ENCODE measurements at regions not wholly inside any gene's neighbourhood (a gene's known extent, or its start where the extent isn't known, plus 50 kb on each side); places are given as distances from the start of the nearest gene placed in this dataset.
"Not testable (repeated sequence)": the region's sequence is repeated elsewhere in the genome, so short reads cannot be mapped to it uniquely, and the experiment has no call there.

DNA sequence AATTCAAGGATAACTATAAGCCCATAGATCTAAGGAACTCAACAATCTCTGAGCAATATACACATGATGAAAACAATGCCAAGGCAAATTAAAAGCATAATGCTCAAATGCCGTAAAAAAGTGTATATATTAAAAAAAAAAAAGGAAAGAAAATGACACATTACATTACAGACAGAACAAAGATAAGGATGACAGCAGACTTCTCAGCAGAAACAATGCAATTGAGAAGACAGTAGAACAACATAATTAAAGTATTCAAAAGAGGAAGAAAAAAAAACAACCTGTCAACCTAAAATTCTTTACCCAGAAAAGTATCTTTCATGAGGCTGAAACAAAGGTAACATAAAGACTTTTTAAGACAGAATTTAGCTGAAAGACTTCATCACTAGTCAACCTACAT is 591.7 kb downstream of the ZNF608 start:
- DNase-seq = no peak

DNA sequence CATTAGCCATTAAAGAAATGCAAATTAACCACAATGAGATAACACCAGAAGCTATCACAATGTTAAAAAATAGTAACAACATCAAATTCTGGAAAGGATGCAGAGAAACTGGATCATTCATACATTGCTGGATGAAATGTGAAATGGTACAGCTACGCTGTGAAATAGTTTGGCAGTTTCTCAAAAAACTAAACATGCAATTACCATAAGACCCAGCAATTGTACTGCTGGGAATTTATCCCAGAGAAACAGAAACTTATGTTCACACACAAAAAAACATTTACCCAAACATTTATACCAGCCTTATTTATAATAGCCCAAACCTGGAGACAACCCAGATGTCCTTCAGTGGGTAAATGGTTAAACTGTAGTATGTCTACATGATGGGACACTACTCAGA is 592.9 kb downstream of the ZNF608 start:
- no peak for DNase-seq

DNA sequence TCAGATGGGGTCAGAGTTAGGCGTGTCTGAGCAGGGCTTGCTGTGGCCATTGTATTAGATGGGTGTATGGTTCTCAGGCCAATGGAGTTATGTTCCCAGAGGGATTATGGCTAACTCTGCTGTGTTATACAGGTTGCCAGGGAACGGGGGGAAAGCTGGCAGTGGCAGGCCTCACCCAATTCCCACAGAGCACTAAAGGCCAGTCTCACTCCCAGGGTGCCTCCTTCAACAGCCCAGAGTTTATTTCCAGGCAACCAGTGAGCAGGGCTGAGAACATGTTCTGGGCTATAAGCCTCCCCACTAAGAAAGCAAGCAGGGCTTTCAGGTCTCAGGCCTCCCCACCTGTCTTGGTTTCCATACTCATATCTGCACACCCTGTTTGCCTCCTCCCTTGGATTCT is 597.9 kb downstream of the ZNF608 start:
- DNase-seq = no peak

DNA sequence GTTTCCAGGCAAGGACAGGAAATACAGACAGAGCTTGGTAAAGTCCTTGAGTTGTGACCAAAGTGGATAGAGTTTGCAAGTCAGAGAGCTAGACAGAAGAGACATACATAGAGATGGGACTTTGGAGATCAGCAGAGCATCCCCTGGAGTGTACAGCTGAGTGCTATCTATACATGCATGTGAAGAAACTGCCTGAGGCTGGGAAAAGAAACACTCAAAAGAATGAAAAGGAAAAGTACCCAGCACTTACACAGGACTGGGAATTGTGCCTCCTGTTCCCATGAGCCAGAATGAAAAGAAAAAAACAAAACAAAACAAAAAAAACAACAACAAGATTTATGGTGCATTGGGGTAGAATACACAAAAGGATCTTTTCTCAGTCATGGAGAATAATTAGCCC is 606.4 kb downstream of the ZNF608 start:
- DNase-seq = no peak

DNA sequence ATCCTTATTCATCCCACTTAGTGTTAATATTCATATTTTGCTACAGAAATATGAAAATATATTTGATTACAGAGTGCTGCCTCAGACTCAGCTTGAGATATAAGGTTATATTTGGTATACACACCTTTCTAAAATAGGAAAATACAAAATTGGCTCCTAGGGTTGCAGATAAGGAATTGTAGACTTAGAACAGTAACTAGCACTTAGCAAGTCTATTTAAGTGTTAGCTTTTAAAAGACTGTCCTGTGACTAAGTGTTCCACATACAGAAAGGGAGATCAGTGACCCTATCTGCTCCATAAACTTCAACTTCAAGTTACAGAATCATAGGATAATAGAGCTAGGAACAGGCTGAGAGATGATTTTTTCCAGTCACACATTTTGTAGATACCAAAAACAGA is 607.0 kb downstream of the ZNF608 start:
- DNase-seq = no peak

DNA sequence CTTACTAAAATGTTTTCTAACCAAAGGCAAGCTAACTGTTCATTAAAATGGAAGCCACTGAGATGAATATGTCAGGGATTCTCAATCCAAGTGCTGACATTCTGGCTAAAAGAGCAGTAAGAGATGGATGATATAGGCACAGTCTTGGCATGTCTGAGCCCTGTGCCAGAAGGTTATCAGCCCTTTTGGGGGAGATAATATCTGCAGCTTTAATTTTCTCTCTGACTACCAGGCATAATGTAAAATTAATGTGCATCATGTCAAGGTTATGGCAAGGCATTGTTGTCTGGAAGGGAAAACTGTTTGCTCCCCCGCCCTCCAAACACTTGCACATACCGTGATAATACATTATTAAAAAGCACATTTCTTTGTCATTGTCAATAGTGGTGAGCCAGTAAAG is 609.8 kb downstream of the ZNF608 start:
- DNase-seq = no peak

DNA sequence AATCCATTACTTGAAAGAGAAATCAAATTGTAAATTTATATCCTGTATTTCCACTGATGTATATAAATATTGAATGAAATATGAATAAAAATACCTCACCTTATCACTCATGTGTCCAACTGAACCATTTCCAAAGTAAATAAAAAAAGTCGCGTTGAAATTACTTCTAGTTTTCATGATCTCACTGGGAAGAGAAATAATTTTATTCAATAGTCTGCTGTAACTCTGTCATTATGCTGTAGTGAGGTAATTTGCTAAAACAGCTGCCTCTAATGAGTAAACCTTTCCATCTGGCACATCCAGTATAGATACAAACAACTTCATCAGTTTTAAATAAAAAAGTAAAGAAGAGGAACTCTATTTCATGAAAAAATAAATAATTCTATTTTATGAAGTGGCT is 611.5 kb downstream of the ZNF608 start:
- DNase-seq = no peak

DNA sequence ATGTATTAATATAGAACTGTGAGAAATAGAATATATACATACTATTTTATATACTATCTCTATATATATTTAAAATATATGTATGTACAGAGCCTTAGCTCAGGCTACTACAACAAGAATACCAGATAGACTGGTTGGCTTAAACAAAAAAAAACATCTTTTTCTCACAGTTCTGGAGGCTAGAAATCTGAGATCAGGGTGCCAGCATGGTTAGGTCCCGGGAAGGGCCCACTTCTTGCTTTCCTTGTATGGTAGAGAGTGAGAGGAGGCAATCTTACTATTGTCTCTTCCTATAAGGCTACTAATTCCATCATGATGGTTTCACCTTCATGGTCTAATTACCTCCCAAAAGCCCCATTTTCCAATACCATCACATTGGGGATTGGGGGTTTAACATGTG is 613.0 kb downstream of the ZNF608 start:
- DNase-seq = no peak

DNA sequence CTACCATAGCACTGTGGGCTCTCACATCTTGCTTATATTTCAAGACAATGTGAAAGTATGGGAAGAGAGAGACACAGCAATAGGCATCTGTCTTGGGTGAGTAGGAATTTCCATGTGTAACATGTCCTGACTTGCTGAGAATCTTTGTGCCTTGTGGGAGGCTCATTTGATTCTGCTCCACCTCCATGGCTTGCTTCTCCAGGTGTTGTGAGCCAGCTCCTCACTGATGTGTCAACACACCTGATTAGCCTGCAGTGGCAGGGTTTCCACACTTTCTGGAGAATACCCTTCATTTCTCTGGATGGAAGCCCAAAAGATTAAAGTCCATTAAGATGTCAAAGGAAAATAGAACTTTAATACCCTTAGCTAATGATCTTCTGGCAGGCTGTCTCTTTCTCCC is 613.6 kb downstream of the ZNF608 start:
- no peak for DNase-seq

DNA sequence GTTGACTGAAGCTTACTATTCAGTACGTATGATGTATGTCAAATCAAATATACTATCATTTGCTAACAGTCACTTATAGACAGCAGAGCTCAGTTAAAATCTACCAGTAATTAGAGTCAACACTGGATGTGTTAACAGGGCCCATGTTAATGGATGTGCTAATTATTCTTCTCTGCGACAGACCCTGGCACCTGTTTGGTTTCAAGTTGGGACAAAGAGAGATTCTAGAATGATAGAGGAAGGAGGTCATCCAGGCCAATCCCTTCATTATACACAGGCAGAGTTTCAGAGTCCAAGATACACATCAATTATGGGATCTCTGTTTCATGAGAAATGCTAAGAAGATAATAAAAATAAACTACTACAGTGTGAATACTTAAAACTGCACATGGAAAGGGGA is 615.0 kb downstream of the ZNF608 start:
- DNase-seq = no peak

DNA sequence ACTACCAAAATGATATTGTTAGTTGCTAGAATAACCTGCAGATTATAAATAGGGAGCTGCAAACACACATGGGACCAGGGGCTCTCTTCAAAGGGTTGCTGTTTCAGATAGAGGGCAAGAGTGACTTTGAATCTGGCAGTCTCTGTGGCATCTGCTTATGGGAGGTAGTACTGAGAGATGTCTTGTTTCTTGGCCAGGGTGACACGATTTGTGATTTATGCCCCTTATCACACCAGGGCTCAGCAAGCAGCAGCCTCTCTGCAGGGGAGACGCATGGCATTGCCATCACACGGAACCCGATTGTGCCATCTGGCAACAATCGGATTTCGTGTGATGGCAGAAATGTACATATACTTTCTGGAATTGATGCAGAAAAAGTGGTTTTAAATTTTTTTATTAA is 615.6 kb downstream of the ZNF608 start:
- no peak for DNase-seq

DNA sequence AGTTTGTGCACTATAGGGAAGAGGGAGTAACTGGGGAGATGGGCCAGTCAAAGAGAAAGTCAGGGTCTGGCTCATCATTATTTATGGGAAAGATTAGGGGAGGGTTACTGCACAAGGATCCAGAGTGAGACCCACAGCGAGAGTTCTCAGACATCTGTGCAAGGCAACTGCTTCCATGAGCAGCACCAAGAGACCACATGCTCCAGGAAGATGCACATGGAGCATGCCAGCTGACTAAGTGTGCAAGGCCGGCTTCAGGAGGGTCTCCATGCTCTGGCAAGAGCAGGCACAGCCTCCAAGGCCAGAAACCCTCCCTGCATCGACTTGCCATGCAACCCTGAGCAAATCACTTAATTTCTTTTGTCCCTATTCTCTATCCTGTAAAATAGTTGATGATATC is 616.9 kb downstream of the CSNK1G3 start:
- DNase-seq = no peak

DNA sequence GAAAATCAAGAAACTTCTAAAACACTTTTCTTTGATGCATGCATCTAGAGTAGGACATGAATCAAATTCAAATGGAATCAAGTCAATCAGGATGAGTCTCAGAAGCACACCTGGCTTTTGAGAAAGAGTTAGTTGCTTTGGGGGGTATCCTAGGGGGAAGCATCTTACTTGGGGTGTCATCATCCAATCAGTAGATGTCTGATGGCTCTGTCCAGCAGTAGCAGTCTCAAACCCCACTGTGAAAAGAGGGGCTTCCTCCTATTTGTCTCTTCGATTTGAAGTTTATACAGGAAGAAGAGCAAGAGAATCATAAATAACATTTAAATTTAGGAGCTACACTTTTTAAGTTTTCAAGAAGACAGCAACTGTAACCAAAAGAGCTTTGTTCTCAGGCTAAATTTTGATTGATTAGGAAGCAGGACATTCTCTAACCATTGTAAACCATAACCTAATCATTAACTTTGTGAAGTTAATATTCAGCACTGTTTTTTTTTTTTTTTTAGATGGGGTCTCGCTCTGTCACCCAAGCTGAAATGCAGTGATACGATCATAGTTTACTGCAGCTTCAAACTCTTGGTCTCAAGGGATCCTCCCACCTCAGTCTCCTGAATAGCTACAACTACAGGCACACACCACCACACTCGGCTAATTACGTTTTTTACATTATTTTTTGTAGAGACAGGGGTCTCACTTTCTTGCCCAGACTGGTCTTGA is 614.7 kb downstream of the CSNK1G3 start:
- no peak for DNase-seq

DNA sequence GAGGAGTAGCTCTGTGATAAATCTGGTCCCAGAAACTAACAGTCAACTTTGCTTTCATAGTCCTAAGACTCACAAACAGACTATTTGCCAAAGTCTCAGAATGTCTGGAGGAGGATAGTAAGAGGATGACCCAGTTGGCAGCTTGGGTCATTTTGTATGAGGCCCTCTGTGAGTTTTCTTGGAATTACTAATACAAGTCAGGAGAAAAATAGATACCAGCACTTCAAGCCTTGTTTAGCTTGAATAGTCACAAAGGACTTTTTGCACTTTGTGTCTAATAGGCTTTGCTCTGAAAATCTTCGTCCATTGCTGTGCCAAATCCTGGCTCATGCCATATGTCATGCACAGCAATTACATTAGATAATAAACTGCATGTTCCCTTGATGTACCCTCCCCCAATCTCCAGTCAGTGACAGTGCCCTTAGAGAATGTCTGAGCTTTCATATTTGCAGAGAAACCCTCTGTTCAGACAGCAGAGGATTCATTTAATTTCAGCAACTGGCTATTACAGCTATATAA is 612.8 kb downstream of the CSNK1G3 start:
- no peak for DNase-seq

DNA sequence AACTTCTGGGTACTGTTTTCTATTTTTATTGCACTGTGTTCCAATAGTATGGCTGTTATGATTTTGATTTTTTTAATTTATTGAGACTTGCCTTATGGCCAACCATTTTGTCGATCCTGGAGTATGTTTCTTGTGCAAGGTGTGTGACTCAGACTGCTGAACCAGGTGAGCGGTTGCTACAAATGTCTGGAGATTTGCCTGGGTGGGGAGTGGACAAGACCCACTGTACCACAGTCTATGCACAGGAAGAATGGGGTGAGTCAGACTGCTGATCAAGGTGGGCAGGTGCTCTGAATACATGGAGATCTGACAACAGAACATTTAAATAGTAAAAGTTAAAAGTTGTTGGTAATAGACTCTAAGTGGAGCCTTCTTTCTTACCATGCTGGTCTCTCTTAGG is 609.2 kb downstream of the CSNK1G3 start:
- no peak for DNase-seq

DNA sequence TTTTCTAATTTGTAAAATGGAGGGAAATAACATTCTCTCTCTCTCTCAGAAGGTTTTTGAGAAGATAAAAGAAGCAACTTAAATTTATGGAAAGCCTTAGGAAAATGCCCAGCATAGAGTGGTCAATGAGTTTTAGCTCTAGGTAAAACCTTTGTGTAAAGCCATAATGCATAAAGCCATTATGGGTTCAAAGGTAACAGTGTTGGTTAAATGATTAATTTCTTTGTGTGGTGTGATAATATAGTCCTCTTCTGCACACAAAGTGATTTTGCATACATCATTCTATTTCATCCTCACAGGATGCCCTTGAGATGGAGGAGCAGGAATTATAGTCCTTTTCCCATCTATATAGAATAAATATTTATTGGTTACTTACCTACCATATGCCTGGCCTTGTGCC is 602.9 kb downstream of the CSNK1G3 start:
- no peak for DNase-seq

DNA sequence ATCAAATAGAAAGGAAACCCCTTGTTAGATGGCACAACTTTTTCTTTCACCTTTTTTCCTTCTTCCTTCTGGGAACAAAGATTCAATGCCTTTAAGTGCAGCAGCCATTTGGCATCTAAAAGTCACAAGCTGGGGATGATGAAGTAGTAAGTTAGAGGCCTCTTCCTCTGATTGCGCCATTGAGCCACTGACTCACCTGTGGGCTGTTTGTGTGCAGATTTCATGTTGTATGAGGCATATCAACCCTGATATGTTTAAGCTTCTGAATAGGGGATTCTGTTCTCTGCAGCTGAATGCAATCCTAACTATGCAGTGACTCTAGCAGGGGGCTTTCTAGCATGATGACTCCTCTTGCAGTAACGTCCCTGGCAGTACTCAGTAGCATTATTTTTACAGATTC is 599.9 kb downstream of the CSNK1G3 start:
- no peak for DNase-seq

DNA sequence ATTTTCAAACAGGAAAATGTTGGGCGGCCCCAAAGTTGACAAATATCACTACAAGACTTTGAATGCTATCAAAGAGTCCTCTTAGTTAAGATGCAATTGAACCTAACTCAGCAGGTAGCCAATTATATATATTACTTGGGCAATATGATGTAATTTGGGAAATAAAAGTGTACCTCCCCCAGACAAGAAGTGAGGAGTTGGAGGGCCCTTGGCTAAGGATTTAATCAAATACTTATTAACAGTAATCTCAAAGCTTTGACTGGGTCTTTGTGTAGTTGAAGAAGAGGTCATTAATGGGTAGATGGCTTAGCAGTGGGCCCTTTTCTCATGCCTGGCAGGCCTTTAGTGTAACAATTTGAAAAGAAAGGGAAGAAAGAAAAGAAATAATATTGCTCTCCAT is 599.0 kb downstream of the CSNK1G3 start:
- DNase-seq = no peak

DNA sequence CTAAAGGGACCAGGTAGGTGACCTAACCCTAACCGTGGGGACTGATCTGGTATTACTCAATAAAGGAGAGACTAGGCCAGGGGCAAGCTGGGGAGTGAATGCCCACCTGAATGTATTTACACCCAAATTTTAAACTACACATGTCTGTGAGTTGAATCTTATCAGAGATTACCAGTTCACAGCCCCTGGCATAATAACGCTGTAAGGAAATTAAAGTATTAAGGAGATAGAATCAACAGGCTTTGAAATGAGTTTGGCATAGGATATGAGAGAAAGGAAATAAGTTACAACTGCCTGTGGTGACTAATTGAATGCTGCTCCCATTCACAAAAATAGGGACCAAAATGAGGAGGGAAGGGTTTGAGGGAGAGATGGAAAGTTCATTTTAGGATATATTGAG is 593.3 kb downstream of the CSNK1G3 start:
- no peak for DNase-seq

DNA sequence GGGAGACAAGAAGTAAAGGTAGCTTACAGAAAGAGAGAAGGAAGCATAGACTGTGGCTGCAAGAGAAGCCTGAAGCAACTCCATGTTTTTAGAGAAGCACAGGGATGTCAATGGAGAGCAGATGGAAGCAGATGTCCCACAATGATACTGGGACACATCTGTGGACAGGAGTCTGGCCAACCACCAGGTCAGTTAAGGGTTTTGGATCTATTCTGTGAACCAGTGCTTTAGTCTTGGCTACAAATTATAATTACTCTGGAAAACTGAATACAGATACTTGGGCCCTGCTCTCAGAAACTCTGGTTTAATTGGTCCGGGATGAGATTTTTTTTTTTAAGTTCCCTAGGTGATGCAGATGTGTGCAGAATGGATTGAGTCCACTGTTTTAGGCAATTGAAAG is 592.8 kb downstream of the CSNK1G3 start:
- DNase-seq = no peak

DNA sequence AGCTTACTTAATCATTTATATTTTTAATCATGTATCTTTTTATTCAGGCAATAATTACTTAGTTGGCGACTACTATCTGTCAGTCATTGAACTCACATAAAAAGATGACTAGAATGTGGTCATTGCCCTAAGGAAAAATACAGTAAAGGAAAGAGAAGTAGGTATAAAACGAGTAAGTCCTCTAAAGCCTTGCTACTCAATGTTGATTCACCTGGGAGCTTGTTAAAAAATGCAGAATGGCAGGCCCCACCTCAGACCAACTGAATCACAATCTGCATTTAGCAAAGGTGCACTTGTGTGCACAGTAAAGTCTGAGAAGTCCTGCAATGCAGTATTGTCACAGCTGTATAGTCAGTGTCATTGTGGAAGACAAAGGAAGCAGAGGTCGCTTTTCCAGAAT is 592.4 kb downstream of the CSNK1G3 start:
- no peak for DNase-seq

DNA sequence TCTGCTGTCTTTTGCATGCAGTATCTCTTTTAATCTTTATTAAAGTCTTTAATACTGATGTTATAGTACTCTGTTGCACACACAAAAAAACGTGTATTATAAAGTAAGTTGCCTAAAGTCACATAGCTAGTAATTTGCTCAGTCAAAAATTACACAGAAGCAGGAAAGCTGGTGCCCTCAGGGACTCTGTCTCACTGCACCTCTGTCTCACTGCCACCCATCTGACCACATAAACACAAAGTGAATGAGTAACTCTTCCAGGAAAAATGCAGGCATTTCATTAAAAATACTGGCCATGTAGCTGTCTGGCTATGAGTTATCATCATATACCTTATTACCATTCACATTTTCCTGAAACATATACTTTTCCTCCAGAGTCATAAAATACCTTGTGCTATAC is 591.7 kb downstream of the CSNK1G3 start:
- DNase-seq = no peak

DNA sequence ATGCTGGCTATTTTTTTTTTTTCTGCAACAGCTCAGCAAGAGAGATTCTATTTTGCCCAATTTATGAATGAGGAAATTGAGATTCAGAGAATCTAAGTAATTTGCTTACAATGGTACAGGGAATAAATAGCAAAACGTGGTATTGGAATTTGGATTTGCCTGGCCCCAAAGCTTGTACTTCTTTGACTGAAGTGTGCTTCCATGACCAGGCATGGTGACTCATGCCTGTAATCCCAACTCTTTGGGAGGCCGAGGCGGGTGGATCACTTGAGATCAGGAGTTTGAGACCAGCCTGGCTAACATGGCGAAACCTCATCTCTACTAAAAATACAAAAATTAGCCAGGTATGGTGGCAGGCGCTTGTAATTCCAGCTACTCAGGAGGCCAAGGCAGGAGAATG is 591.1 kb downstream of the CSNK1G3 start:
- DNase-seq = not testable (repeated sequence)

DNA sequence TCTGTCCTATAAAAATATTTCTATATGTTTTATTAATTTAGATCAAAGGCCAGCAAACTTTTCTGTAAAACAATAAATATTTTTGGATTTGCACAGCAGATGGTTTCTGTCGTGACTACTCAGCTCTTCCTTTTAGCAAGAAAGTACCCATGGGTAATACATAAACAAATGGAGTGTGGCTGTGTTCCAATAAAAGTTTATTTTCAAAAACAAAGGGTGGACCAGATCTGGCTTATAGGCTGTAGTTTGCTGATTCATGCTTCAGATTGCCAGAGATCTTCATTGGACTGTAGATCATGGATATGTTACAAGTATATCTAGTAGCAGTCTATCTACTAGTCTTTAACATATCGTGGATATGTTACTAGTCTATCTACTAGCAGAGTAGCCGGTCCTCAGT is 590.5 kb downstream of the CSNK1G3 start:
- DNase-seq = no peak

DNA sequence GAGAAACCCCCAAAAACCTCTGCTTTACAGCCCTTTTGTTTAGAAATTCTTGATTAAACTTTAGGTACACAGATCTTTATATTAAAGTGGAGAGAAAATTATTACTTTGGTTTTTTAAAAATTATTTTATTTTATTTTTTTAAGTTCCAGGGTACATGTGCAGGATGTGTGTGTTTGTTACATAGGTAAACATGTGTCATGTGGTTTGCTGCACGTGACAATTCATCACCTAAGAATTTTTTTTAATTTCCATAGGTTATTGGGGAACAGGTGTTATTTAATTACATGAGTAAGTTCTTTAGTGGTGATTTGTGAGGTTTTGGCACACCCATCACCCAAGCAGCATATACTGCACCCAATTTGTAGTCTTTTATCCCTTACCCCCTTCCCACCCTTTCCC is 581.7 kb downstream of the CSNK1G3 start:
- no peak for DNase-seq

DNA sequence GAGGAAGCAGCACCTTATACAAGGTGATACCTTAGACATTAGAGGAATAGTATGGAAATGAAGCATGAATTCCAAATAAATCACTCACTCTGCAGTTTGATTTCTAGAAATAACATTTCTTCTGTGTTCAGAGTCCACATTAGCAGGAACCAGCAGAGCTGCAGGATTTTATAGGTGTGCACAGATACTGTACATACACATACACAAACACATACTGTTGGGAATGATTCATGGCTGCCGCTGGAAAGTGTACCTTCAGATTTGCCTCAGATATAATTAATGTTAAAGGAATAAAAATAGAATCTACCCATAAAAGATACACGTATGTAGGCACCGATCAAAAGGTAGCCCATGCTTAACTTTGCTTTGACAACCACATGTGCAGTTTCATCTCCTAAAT is 578.1 kb downstream of the CSNK1G3 start:
- DNase-seq = no peak
